ENCODE measurements at regions not wholly inside any gene's neighbourhood (a gene's known extent, or its start where the extent isn't known, plus 50 kb on each side); places are given as distances from the start of the nearest gene placed in this dataset.
A peak's percentile ranks its signal among the peaks of the same experiment; 100 is the strongest.

DNA sequence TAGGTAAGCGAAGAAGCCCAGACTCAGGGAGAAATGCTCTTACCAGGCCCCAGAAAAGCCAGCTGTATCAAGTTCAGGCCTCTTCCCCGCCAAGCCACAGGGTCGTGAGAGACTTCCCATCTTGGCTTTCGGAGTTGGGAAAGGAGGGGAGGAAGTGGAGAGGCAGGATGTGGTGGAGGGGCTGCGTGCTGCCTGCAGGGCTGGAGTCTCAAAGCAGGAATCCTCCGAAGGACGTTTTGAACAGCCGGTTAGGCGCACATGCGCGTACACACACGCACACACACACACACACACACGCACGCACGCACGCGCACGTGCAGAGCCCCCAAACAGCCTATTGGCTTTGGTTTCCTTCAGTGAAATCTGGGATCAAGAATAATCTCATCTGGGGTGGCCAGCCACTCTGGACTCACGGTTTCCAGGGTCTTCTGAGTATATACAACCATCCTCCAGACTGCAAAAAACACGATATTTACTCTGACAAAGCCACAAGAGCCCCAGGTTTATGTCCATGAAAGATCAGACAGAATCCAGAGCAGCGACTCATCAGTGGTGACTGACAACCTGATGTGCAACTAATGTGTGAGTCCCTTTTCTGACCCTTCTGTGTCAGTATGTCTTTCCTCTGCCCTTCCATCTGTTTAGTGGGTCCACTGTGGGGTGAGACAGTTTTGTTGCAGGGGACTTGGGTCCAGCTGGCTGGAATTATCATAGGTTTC is 115.0 kb upstream of the ZNF438 start:
- DNase-seq: peak; percentile 99

DNA sequence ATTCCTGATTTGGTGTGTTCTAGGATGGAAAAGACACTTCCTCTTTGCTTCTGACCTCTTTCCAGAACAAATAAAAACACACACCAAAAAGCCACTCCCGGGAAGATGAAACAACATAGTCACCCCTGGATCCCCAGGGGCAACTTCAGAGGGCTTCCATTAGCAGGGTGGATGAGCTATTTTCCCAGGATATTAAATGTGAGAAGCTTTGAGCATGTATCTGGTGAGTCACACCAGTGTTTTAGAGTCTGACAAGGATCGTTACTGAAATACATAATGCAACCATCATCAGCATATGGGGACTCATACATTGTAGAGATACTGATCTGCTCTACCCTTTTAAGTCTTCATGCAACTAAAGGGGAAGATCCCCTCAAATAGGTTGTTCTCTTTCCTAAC is 115.5 kb upstream of the ZNF438 start:
- no peak for DNase-seq

DNA sequence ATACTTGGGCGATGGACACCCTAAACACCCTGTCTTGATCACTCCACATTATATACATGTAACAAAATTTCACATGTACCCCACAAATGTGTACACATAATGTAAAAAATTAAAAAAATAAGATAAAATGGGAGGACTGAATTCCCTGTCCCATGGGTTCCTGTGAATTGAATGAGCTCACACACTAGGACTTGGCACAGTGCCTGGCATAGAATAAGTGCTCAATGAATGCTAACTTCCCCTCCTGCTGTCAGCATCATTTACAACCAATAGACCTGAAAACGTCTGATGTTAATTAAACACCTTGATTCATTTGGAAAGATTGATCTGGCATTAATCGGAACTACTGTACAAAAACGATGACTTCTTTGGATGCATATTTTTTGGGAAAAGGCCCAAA is 117.3 kb upstream of the ZNF438 start:
- DNase-seq: no peak

DNA sequence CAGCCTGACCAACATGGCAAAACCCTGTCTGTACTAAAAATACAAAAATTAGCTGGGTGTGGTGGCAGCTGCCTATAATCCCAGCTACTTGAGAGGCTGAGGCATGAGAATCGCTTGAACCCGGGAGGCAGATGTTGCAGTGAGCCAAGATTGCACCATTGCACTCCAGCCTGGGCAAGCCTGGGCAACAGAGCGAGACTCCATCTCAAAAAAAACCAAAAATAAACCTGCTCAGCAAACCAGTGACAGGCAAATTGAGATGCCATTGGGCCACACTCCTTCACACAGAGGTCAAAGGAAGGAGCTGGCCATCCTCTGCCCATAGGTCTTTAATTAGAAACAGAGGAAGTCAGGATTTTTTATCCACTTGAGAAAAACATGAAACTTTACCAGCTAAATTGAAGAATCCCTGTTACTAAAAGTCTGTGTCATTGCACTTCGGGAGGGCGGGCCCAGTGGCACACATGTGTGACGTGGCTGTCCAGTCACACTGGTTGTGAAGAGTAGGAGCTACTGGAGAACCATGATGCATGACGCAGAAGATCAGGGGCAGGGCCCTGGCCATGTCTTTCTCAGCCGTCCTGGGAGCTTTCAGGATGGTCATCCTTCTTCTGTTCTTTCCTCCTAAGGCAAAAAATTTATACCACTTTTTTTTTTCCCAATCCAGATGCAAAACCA is 118.3 kb upstream of the ZNF438 start:
- no peak for DNase-seq

DNA sequence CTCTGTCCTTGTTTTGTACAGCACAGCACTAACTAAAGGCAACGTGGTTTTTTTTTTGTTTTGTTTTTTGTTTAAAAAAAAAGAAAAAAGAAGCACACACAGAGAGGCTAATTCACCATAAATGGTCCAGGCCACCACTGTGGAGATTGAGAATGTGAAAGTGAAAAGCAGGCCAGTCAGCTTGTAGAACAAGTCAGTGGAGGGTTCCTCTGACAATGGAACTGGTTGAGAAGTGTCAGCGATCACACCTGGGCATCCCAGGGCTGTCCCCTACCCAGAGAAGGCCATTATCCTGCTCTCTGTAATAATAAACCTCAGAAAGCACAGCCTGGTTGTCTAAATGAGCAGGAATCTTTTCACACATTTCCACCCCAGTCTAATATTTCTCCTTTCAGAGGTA is 119.6 kb upstream of the ZNF438 start:
- no peak for DNase-seq

DNA sequence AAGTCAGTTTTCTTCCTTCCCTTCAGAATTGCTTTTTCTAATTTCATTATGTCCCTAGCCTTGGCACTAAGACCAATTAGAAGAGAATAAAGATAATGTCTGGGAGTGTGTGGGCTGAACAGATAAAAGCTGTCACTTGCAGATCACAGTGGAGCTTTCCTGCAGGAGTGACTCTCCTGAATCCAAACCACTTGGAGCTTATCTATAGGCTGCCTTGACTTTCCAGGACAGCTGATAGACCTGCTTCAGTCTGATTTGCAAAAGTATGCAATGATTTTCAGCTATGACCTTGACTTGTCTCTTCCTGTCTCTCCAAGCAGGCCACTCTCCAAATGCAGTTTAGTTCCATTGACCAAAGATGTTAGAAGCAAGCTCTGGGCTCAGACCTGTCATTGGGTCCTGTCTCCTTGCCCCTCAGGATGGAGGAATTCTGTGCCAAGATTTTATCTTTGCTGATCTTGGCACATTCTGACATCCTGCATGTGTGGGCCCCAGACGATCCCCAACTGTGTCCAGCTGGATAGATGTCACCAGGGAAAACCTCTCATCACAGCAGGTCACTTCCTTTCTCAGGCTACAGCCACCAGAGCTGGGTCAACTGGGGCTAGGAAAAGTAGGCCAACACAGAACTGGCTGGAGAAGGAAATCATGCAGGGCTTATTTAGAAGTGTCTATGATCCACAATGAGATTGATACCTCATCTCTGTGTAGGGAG is 120.9 kb upstream of the ZNF438 start:
- DNase-seq: no peak

DNA sequence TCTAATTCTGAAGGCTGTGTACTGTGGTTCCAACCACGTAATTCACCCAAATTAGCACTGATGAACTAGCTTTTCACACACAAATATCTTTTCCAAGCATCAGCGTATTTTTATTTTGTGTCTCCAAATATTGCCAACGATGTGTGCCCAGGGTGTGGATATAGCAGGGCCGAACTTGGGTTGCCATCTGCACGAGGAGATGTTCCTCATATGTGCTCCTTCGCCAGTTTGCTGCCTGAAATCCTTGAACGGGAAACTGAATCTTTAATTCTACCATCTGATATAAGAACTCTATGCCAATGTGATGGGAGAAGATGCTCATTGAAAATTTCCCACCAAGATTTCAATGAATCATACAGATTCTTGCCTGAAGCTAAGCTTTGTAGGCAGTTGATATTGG is 121.5 kb upstream of the ZNF438 start:
- DNase-seq: no peak

DNA sequence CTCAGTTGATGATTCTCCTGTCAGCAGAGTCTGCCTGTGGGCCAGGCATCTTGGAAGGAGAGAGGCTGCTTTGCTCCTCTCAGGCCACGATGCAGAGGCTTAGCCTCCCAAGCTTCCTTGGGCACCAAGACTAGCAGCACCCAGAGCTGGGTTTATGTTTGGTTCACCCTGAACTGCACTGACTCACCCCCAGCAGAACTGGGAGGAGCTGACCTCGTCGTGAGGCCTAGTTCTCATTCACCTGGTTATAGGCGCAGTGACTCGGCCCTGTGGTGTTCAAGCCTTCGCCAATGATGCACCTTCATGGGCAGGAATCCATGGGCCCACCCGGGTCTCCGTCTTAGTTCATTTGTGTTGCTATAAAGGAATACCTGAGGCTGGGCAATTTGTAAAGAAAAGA is 122.0 kb upstream of the ZNF438 start:
- DNase-seq: no peak

DNA sequence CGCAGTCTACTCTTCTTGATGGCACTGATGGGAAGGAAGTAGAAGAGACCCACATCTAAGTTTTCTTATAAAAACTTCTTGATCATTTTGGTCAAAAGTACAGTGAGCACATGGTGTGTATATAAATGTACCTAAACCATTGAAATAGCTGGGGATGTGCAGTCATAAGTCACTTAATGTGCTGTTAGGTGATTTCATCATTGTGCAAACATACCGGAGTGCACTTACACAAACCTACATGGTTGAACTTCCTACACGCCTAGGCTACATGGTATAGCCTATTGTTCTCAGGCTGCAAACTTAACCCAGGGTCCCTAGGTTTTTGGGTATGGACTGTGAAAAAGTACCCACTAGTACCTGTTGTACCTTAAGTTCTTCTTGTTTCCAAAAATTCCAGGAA is 123.3 kb upstream of the ZNF438 start:
- DNase-seq: no peak

DNA sequence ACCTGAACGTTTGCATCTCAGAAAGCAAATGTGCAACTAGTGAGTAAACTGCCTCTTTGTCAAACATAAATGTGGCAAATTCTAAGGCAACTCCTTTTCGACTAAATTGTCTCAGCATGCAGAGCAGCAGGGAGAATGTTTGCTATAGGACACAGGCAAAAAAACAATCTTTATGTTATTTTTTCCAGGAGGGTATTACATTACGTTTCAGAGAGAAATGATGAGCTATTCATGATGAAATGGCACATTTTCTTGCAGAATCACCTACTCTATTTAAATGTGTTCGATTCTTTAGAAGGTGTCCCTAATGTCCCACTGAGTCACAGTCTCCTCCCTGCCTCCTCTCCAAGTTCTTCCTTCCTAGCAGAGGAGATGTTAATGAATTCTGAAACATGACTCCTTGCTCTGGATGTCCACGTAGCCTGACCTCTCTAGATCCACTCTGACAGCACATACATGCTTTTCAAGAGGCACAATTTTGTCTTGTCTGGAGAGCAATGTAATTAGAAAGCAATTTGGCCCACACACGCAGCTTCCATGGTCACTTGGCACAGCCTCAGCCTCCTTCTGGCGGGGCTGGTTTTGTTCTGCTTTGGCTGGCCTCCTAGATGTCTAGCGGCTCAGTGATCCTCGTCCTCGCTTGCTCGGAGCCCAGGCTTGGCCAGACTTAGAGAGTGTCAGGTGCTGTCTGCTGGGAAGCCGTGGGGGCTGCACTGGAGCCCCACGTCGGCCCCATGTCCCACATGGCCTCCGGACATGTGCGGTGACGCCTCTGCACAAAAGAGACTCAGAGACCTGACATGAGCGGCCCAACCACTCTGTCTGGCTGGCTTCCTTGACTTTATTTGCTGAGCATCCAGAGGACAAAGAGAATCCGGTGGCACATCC is 125.7 kb upstream of the ZNF438 start:
- DNase-seq: no peak

DNA sequence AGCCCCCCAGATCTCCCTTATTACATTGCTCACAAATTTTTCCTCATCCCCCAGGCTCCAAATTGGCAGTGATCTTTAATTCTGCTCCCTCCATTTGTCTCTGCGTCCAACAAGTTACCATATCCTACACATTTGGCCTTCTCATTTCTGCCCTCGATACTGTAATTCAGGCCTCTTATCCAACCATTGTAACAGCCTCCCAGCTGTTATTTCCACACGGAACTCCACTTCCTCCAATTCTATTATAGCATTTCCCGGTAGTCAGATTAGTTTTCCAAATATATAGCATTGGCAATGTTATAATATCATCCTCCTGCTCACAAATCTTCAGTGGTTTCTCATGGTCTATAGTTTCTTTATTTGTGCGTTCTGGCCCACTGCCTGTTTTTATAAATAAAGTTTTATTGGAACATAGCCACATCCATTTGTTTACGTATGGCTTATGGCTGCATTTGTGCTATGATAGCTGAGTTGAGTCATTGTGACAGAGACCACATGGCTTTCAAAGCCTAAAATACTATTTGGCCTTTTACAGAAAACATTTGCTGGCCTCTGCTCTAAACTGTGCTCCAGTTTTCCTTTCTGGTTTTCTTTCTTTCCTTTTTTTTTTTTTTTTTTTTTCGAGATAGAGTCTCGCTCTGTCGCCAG is 126.5 kb upstream of the ZNF438 start:
- DNase-seq: no peak

DNA sequence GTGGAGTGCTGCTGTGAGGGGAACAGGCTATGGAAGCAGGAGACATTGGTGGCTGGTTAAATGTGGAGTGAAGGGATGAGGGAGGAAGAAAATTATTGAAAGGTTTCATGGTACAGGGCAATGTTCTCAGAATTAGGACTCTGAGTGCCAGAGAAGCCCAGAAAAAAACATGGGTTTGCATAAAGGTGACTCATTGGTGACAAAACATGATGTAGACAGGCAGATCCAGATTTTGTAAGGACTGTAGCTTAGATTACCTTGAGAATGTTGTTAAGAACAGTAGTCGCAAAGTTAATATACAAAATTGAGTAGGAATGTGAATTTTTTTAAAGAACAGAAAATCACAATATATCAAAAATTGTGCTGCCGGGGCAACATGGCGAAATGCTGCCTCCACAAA is 134.9 kb upstream of the ZNF438 start:
- DNase-seq: no peak

DNA sequence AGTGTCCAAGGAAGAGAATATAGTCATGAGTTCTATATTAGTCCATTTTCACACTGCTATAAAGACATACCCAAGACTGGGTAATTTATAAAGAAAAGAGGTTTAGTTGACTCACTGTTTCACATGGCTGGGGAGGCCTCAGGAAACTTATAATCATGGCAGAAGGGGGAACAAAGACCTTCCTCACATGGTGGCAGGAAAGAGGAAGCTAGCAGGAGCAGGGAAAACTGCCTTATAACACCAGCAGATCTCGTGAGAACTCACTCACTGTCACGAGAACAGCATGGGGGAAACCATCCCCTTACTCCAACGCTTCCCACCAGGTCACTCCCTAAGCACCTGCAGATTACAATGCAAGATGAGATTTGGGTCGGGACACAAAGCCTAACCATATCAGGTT is 139.0 kb upstream of the ZNF438 start:
- peak; percentile 24 to 36 for DNase-seq

DNA sequence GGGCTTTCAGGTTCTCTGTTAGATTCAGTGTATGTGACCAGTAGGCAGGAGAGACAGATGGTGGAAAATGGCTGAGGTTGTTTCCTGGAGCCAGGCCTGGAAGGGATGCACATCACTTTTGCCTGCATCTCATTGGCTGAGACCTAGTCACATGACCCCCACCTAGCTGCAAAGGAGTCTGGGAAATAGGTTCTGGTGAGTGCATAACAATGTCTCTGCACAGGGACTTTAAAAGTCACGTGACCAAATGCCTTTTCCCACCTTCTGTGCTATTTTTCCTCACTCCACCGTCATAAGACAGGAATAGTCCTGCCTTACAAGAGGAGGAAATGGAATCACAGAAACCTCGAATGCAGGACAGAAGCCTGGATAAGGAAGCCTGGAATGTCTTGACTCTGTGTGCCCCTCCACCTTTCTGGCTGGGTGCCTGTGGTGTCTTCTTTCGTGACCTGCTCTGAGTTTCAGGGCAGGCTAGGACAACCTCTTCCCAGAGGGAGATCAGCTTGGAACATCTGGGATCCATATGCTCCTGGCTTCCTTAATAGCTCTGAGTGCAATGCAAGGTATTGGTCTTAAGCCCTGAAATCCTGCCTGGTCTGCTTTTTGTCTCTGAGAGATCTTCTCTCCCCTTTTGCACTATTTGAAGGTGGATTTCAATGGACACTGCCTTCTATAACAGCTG is 139.9 kb upstream of the ZNF438 start:
- no peak for DNase-seq

DNA sequence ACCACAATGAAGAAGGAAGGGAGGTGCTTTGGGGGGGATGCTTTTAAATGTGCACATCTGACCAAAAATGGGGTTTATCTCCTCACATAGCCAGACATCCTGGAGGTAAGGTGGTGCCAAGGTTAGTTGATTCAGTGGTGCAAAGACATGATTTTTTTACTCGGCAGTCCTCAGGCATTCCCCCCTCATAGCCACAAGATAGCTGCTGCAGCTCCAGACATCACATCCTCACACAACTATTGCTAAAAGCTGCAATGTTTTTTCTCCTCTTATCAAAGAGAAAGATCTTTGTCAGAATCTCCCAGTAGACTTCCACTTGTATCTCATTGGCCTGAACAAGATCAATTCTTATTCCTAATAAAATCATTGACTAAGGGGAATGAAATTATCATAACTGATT is 141.3 kb upstream of the ZNF438 start:
- no peak for DNase-seq

DNA sequence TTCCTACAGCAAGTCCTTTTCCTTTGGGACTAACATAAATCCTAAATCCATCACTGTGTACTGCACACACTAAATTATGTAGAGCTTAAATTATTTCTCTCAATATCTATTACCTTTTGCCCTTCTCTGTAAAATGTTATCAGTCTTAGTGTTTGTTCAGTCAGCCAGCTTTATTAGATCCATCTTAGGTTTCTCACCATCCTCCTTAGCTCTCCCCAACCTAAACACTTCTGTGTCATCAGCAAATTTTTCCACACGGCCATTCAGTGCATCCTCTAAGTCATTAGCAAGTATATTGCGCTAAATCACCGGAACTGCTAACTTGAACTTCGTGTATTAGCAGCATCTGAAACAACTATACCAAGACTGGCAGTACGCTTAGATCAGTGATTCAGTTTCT is 142.1 kb upstream of the ZNF438 start:
- no peak for DNase-seq

DNA sequence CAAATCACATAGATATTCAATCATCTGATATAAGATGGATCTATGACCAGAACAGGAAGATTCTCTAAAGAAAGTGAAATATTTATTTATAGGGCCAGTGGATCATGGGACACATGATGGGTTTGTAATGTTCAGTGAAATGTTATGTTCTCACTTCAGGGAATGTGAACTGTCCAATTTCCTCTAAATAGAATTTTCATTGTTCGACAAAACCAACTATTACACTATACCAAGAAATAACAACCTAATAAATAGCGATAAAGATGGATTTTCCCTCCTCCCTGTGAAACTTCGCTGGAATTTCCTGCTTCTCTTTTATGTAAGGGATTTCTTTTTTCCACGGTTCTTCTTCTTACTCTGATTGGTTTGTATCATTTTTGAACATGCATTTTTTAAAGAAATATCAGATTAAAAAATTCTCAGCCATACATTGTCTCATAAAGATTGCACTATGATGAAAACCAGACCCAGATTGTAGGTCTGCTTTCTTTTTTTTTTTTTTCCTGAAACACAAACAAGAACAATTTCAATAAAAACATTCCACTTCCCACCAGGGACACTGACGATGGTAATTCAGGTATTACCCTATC is 139.8 kb upstream of the ZEB1 start:
- no peak for DNase-seq

DNA sequence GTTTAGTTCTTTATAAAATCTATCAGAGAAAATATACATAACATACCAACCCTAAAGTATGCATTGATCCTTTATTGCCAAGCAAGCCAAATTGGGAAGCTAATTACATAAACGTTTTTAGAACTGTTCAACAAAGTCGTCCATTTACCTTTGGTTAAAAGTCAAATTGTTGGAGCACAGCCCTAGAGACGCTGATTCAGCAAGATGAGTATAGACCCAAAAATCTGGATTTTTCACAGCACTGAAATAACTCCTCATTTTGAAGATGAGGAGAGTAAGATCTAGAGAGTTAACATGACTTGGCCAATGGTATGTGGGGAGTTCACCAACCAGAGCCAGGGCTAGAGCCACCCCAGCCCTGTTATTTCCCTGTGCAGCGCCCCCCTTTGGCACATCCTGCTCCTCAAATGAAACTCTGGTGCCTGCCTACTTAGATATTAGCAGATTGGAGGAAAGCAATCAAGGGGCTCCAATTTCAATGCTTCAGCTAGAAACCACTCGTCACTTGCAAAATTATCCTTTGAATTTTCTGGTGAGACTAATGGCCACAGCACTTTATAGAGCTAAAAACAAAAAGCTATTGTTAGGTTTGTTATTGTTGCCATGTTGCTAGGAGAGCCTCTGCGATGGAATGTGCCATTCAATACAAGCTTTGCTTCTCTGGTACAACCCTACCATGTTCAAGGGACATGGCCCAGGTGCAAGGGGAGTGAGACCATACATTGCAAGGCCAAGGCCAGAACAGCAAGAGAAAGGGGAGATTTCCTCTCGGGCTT is 132.6 kb upstream of the ZEB1 start:
- no peak for DNase-seq

DNA sequence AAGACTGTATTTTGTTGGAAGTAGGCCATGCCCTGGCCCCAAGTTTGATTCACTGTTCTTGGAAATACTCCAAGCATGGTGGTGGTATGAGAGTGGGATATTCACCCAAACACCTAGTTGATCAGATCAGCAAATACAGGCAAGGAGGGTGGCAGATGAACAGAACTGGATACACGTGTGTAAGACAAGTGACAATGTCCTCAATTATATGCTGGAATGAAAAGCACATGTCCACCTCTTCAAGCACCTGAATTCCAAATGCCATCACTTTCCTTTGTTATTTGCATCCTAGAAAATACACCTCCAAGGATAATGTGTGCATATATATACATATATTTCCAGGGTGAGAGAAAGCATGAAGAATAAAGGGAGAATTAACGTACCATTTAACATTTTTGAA is 131.8 kb upstream of the ZEB1 start:
- DNase-seq: no peak

DNA sequence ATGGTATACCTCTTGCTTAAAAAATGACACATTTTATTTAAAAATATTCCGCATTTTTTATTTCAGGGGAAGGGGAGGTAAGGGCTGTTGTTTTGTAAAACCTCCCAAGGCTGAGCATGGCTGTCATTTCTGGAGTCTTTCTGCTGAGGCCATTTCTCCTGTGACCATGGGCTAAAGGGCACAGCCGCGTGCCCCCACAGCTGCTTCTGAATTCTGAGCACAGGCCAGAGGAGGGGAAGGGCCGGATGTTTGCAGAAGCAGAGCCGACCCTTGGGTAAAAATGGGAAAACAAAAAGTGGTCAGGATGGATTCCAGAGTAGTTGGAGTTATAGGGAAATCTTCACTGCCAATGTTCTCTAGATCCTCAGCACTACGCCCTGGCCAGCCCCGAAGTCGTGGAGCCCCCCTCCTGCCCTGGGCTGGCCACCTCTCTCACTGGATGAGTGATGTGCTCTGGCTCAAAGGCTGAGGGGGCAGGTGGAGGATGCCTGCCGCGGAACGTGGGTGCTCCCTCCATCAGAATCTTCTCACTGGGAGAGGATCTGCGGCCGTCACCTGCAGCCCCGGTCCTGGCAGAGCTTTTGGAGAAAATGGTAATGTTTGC is 131.3 kb upstream of the ZEB1 start:
- no peak for DNase-seq

Measured in Kasumi-1 (cell line).